GM19463 (cell line): ENCODE measurements at regions not wholly inside any gene's neighbourhood (a gene's known extent, or its start where the extent isn't known, plus 50 kb on each side); places are given as distances from the start of the nearest gene placed in this dataset.
A peak's percentile ranks its signal among the peaks of the same experiment; 100 is the strongest.
"Not testable (repeated sequence)": the region's sequence is repeated elsewhere in the genome, so short reads cannot be mapped to it uniquely, and the experiment has no call there.

Experiments used
- ATAC-seq: cut with Tn5 transposase; IDR thresholded peaks from one replicate; pipeline ENCODE4 v1.9.1; 2021; ENCODE audit warnings: mild to moderate bottlenecking, moderate library complexity; ENCODE audit not compliant: unreplicated experiment

DNA sequence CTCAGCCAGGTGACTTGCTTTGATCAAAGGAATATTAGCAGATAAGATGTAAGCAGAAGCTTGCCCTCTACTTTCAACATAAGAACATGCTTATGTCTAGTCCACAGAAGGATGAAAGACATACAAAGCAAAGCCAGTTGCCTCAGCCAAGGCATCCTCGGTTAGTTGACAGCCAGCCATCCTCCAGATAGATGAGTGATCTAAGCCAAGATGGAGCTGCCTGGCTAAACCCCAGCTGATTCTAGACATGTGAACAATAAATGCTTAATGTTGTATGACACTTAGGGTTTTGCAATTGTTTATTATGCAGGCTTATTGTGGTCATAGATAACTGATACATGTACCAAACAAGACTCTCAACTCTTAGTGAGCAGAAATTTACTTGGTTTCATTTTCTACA lies 157.6 kb upstream of the TMTC2 start:
- ATAC-seq: no peak

DNA sequence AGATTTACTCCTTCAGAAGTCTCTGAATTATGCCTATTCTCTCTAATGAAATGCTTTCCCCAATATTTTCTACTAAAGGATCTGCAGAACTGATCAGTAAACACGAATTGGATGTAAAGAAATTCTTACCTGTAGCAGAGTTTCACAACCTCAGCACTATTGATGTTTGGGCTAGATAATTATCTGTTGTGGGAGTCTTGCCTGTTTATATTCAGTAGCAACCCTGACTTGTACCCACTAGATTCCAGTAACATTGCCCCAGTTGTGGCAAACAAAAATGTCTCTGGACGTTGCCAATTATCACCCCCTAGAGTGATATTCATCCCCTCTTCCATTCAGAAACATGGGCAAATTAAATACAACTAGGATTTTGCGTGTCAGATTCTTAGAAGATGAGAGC lies 156.8 kb upstream of the TMTC2 start:
- no peak for ATAC-seq

DNA sequence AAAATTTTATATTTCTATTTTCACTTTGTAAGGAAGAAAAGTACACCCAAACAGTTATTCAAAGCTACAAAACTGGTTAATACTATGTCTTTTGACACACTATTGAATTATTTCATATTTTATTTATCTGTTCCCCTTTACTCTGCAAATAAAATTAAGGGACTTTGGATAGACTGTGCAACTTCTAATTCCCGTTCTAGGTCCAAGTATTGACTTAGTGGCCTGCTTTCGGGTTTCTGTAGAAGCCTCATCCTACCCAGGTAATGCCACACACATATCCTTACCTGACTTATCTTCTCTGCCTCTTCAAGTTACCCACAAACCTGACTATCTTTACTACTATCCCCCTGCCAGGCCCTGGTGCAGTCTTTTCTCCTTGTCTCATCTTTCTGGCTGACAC lies 156.3 kb upstream of the TMTC2 start:
- no peak for ATAC-seq

DNA sequence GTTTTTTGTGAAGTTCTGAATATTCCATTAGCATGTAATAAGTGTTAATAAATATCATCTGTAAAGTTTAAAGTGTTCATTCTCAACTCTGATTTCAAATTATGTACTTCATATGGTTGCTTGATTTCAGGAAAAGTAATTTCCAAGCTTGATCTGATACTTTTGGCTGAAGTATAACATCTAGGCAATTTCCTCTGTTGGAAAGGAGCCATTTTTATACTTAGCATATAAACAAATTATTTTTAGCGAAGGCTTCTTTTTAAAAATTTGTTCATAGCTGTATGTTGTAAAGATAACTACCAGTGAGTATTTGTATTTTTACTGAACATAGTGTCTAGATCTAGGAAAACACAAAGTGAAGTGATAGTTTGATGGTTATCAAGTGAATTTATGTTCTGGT lies 153.4 kb upstream of the TMTC2 start:
- no peak for ATAC-seq

GRCh38 chr12:82537436-82537835 lies 149.3 kb upstream of the TMTC2 start:
- no peak for ATAC-seq

DNA sequence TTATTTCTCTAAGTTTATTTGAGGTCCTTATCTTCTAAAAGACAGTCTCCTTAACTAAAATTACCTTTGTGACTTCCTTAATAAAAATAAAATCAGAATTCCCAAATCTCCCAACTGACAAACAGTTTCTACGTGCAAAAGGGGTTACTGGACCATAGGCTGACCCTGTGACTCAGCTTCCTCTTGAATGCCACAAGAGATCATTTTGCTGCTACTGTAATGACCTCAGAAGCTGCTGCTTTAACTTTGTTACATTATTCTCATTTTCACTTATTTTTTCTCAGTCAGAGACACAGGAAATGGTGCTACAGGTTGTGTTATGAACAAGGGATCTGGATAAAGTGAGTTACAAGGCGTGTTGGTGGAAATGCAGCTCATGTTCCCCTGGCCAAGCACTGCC lies 132.2 kb upstream of the TMTC2 start:
- peak; percentile 82 for ATAC-seq

- no peak for ATAC-seq
Observed at GRCh38 chr12:82555699-82556098, 131.0 kb upstream of the TMTC2 start.

DNA sequence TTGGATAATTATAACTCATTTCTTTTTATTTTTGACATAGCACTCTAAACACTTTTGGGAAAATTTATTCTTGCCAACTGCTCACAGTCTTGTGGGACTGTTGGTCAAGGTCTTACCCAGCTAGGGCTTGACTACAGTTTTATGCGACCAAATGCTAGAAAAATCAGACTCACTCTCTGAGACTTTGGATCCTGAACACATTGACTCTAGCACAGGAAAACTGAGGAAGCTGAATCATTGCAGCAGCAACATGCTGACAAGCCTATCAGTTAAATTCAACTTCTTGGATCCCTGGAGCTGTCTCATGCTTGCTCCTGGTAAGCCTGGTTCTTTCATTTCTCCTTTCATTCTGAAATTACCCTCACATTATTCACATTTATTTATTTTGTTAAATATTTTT lies 120.7 kb upstream of the TMTC2 start:
- no peak for ATAC-seq

DNA sequence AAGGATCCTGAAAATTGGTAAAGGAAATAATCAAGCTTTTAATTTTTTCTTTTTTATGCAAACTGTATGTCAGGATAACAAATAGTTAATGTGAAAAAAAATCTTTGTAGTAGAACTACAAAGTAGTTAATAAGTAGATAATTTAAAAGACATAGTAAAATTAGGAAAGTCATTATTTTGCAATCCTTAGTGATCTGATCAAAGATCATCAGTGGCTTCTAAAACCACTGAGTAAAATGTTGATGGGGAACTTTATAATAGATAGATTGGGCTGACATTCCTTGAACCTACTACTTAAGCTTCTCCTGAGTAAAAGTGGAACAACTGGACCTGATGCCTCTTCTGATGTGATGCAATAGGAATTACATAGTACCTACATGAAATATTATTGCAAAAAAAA lies 119.0 kb upstream of the TMTC2 start:
- no peak for ATAC-seq

DNA sequence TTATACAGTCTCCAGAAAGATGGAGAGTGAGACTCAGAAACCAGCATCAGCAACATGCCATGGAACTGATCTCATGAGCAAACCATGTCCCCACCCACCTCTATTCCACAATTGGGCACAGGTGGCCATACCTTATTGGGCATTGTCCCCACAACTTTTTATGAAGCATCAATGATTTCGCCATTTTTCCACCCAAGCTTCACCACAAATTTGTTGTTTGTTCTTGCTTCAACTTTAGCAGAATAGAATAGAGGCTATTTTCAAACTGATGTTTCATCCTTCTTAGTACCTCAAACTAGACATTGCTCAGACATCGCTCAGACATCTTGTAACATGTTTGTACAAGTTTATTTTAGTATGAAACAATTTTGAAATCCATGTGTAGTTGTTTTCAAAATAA lies 112.5 kb upstream of the TMTC2 start:
- no peak for ATAC-seq

- ATAC-seq: no peak
Observed at GRCh38 chr12:82578725-82579124, 108.0 kb upstream of the TMTC2 start.

- ATAC-seq: no peak
Observed at GRCh38 chr12:82583756-82584155, 103.0 kb upstream of the TMTC2 start.

- peak; percentile 47 for ATAC-seq
Observed at GRCh38 chr12:82593143-82593542, 93.6 kb upstream of the TMTC2 start.

DNA sequence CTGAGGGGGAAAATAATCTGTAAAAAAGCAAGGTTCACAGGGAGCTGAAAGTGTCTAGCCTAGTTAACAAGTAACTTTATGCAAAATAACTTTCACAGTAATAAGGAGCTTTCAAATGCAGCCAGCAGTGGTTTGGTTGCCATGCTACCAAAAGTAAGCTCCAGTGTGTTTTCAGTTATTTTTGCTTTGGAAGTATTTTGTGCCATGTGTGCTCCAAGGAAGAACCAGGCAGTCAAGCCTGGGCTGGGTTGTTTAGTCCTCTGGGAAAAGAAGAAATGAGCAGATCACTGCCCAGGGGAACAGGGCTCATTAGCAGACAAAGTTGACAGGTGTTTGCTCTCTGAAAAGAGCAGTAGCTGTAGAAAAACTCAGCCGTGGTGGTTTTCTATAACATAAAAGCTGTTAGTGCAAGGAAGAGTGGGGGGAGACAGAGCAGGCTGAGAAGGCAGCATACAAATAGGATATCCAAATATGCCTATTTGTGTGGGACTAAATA lies 92.8 kb upstream of the TMTC2 start:
- ATAC-seq: peak; percentile 88

DNA sequence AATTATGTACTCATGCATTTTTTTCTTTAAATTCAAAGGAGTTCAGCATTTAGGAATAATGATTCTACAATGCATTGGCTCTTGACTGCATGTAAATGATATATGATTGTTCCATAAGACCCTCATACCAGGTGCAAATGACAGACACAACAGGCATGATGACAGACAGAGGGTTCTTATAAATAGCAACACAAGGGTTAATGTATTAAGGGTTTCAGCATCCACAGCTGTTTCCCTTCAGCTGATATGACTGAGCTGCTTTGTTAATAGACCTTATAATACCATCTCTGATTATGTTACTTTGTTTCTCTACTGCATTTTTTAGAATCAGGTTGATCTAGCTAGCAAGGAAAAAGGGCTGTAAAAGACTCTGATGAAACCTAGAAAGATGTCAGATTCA lies 90.8 kb upstream of the TMTC2 start:
- ATAC-seq: no peak

DNA sequence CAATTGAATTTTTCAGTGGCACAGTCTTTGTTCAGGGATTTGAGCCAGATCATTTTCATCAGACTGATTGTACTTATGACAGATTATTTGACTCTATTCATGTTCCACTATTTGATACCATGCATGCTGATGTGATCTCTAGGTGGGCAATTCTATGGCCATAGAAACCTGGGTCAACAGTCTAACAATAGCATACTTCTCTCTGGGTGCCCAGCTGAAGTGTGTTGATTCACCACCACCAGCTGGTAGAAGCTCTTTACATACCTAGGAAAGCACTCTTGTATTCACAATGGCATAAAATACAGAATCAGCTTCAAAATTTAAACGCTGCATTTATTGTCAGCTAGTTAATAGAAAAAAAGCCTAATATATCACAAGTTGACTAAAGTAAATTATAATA lies 90.2 kb upstream of the TMTC2 start:
- ATAC-seq: no peak

- no peak for ATAC-seq
Observed at GRCh38 chr12:82600379-82600778, 86.3 kb upstream of the TMTC2 start.

DNA sequence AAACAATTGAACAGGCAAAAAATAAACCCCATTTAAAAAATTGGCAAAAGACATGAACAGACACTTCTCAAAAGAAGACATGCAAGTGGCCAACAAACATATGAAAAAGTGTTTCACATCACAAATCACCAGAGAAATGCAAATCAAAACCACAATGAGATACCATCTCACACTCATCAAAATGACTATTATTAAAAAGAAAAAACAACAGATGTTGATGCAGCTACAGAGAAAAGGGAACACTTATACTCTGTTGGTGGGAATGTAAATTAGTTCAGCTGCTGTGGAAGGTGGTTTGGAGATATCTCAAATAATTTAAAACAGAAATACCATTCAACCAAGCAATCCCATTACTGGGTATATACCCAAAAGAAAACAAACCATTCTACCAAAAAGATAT lies 83.1 kb upstream of the TMTC2 start:
- not testable (repeated sequence) for ATAC-seq

DNA sequence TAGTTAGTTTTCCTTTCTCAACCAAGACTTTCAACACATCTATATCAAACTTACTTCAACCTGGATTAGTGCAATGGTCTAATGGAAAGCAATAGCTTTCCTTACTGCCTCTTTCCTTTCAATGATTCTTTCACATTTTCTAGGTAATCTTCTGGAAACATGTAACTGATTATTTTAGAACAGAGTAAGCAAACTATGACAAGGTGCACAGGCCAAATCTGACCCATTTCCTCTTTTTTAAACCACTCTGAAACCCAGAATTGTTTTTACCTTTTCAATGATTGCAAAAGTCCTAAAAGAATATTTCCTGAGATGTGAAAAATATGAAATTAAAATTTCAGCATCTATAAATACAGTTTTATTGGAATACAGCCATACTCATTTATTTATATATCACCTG lies 81.6 kb upstream of the TMTC2 start:
- ATAC-seq: no peak

- ATAC-seq: no peak
Observed at GRCh38 chr12:82608706-82609105, 78.0 kb upstream of the TMTC2 start.

DNA sequence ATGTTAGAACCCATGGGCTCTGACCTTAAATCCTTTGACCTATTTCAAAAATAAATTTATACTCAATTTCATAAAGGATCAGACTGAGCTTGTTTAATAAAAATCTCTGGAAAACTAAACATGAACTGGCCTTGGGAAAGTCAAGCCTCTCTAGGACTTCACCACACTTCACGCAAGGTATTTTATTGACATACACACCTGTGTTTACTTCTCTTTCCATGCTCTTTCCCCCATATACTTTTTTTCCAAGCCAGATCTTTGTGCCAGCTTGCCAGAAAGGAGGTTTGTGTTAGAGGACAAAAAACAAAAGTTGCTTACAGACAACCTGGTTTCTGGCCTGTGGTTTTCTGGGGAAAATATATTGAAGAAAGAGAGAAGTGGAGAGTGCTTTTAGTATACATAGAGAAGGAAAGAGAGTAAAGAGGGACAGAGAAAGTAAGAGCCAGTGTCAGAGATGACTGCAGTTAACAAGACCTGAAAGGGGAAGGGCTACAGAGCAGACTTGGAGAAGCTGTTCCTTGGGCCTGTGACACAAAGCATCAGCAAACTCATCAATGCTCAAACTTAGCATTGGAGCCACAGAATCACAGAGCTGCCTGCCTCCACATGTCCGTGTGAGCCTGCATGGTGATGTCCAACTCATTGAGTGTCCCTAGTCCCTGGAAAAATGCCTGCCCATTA lies 77.3 kb upstream of the TMTC2 start:
- no peak for ATAC-seq

DNA sequence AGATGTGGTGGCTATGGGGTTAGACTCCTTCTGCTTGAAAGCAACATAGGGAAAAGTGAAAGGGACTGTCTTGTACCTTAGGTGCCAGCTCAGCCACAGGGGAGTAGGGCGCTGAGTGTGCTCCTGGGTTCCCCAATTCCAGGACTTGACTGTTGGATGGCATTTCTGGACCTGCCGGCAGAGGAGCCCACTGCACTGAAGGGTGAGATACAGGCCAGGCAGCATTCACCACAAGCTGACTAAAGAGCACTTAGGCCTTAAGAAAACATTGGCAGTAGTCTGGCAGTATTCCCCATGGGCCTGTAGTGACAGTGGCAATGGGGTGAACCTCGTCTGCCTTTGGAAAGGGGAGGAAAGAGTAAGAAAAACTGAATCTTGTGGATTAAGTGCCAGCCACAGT lies 67.1 kb upstream of the TMTC2 start:
- ATAC-seq: no peak

- no peak for ATAC-seq
Observed at GRCh38 chr12:82620917-82621316, 65.8 kb upstream of the TMTC2 start.
